GM18498 (cell line): ENCODE measurements at regions not wholly inside any gene's neighbourhood (a gene's known extent, or its start where the extent isn't known, plus 50 kb on each side); places are given as distances from the start of the nearest gene placed in this dataset.

ENCODE experiments used
- ATAC-seq: cut with Tn5 transposase; IDR thresholded peaks from one replicate; pipeline ENCODE4 v1.9.1; 2021; ENCODE audit warnings: mild to moderate bottlenecking, moderate library complexity; ENCODE audit not compliant: unreplicated experiment

DNA sequence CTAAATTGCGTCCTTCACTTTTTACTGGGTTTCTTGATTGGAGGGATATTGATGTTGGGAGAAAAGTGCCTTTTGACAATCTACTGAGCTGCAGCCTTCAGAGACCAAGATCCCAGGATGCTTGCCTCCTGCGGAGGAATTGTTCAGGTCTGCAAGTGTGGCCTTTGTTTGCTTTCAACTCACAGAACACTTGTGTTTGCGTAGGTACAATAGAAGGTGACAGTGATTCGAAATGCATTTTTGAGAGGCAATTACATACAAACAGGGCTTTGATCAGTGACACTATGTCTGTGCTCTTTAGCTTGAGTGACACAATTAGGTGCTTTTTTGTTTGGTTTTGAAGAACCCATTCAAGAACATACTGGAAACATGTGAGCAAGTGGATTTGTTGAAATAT lies 600.6 kb downstream of the QKI start:
- ATAC-seq, result no peak

DNA sequence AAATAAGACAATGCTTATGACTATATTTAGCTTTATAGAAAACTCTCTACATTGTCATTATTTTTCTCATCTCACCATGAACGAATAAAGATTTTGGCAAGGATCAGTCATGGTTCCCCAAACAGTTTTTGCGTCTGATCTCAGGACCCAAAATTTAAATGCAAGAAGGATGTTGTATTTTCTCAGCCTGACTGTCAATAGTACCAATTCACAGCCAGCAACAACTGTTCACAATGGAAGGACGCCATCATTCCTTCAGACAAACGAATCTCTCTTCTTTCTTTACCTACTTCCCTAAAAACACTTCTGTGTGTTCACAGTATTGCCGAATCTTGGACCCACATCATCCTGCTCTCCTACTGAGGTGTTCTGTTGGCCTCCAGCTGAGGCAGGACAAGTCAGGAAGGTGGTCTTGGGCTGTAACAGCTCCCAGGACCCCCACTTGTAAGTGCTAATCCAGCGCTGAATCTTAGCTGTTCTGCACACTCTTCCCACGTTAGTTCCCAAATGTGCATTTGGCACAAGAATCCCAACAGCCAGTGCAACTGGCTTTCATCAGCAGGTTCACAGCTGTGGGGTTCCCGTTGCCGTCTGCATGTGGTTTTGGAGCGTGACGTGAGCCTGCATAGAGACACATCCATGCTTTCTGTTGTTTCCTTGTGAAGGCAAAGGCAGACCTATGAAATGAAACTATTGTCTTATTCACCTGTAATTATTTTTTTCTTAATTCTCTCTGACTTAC lies 600.0 kb downstream of the QKI start:
- ATAC-seq, result no peak

DNA sequence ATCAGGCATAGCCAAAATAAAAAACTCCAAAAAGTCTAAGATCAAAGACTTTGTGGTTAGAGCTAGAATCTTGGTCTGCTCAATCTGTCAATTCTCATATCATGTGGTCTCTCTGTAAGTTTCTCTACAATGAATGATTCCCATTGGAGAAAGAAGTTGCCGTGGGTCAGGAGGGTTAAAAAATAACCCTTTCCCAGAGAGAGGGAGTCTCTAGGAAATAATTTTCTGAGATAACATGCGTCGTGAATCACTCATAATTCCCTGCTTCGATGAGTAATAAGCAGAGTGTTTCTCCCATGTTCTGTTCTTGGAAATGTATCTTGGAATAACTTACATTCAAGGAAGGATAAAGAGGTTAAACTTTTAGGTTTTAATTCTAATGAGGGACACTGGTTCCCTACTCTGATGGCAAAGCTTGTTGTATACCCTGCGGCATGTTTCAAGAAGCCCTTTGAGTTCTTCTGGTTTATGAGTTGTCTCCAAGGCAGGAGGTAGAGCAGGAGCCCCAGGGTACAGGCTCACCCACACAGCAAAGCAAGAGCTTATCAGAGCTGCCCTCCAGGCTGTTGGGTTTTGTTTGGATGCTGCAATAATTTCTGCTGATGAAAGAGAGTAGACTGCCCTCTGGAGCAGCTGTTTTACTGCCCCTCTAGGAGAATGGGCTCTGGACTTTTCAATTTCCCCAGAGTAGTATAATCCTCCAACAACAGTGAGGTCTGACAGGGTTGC lies 599.1 kb downstream of the QKI start:
- ATAC-seq, result no peak

DNA sequence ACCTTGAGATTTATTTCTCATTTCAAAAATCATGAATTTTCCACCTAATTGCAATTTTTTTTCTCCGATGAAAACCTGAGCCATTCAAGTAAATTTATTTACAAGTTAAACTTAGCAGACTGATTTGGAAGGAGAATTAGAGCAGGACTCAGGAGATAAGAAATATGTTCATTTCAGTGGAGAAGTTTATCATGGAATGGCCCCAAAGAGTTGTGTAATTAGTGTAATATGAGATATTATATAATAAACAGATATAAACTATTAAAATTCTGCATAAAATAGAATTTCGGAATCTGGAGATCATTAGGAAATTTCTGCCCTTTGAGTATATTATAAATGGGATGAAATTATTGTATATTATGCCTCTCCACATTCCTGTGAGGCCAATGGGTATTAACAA lies 596.8 kb downstream of the QKI start:
- no peak for ATAC-seq

DNA sequence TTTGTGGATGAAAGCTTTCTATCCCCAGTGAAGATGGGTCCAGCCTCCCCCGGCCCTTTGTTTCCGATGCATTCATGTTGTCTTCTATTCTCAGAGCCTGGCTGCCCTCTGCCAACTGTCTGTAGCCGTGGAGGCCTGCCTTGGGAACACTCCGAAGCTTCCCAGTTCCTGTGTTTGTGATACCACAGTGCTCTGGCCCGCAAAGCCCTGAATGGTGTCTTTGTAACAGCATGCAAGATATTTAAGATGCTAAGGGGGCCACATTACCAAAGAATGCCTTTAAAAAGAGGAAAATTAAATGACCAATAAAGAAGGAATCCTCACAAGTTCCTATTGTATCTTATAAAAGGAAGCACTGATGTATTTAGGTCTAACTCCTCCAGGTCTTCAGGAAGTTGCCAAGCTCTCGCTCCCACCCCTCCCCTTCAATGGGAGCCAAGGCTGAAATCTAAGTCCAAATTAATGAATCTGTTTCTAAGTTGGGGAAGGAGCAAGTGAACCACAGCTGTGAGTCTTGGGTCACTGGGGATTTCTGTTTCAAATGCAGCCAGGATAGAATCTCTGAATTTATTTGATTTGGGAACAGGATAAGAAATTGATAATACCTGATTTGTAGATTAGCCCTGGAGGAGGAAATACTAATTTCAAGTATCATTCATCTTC lies 596.1 kb downstream of the QKI start:
- no peak for ATAC-seq

DNA sequence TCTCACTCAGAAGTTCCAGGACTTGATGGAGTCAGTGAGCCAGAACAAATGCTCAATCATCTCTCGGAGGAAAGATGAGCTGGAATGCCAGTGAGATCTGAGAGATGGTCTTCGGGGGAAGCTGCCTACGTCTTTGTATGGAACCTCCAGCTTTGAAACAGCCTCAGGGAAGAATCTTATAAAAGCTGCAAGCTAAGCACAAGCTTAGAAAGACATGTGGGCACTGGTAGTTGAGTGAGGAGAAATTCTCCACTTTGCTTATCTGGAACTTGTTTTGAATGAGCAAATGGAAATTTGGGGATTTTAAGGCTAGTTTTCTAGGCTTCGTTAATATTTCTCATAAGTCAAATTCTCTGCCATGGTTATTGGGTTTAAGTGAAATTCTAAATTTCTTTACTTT lies 594.4 kb downstream of the QKI start:
- ATAC-seq, result no peak

DNA sequence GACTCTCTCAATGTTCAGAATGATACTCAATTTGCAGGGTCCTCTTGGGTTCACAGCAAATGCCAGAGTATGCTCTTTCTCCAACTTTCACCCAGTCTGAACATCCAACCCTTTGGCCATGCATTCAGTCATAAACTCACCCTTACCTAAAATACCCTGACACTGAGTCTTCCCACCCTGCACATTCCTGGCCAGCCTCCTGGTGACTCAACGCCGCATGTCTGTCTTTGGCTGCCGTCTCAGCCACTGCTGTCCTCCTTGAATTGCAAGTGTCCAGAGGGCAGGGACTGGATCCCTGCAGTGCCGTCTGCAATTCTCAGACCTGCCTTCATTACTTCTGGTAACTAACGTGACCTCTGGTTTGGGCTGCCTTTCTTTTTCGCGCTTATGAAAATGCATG lies 593.4 kb downstream of the QKI start:
- ATAC-seq, result no peak

DNA sequence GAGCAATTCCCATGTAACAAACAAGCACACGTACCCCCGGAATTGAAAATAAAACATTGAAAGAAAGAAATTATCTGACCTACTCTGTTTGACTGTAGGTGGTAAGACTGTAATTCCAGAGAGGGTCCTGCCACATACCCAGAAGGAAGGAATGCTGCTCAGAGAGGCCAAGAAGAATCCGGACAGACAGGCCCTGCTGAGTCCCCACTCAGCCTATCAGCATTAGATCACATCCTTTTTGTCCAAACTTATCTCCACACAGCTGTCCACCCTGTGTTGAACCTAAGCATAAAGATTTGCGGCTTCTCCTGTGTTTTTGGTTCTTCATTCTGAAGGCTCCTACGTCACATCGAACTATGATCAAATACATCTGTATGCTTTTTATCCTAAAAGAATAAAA lies 591.9 kb downstream of the QKI start:
- no peak for ATAC-seq

DNA sequence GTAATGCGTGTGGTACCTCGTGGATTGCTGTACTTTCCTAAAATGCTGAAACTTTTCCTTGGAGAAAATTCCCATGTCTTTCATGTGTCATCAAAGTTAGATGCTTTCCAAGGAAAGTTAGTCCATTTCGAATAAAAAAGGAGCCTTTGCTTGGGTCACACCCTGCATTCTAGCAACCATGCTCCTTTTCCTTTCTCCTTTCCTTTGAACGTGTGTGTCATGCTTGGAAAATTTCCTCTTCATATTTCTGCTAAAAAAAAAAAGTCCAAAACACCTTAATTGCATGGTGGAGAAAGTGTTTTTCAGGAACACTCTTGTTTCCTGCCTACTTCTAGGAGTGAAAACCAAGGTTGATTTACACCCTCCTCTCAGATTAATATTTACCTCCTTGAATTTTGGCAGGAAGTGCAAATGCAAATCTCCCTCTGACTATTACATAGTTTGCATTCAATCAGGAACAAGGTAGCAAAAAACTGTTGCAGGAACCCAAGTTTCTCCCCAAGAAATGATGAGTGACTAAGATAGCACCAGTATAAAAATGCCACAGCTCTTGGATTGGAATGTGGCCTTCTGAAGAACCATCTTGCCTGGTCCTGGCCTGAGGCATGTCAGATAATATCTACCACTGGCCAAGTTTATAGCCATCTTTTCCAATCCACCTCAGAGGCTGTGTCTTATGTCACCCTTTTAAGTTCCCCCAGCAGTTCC lies 590.6 kb downstream of the QKI start:
- ATAC-seq, result no peak

DNA sequence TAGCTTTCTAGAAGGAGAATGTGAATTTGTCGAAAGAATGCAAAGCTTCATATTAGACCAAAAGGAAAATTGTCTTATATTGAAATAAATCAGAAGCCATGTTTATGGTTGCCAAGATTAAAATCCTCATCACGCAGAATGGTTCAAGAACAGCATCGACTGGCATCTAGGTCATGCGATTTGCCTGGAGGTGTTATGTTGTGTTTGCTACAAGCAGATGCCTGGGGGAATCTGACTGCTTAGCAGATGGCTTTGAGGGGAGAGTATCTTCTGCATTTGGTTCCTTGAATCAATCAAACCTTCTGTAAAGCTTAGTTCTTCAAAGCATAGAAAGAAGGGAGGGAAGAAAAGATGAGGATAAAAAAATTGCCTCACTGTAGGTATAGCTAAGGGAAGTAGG lies 585.8 kb downstream of the QKI start:
- no peak for ATAC-seq

DNA sequence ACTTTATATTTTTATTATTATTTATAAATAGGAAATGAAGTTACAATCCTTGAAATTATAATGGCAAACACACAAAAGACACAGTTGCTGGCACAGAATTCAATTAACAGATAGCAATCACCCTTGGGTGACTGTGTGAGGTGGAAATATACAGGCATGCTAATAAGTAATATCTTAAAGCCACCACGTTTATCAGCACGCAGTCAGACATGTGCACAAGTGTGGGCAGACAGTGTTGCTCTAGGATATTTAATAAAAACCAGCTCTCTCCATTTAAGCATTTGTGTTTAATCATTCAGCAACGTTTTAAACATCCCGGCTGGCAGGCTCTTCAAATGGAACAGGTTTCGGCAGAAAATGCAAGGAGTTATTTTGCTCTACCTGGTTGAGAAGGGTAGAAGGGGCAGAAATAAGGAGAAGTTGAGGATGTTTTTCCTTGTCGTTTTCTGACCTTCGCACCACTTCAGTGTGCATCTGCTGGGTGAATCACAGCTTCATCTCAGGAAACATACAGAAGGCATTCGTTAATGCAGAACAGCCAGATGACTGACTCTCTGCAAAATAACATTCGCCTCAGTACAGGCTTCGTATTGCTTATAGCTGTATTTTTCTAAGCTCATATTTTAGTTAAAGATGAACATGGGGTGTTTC lies 585.1 kb downstream of the QKI start:
- ATAC-seq, result no peak

DNA sequence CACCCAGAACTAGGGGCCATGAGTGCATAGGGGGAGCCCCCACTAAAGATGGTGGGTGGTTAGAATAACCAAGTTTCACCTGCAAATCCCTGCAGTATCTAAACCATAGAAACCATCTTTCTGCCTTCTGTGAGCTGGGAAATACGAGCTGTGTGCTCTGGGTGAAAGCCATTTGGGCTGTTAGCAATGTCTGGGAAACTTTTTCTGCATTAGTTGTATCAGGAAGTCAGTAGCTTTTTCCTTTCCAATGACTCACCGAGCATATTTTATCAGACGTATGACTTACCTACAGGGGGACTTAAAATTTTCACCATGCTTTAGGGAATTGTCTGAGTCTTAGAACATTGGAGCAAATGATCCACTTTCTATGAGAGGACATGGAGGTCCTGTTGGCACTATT lies 584.0 kb downstream of the QKI start:
- ATAC-seq, result no peak

DNA sequence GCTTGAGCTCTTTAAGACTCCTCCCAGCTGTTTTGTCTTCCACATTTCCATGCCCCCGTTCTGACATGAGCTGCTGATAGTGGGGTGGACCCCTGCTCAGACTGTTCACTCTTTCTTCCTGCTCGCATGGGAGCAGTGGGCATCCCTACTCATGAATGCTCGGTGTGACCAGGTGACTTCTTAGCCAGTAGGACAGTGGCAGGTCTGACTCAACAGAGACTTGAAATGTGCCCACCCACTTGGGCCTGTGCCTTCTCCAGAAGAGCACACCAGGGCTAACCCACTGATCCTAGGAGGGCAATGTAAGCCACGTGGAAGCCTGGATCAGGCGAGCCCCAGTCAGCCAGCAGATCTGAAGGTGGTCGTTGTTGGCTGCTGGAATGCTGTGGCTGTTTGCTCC lies 582.0 kb downstream of the QKI start:
- ATAC-seq, result no peak

DNA sequence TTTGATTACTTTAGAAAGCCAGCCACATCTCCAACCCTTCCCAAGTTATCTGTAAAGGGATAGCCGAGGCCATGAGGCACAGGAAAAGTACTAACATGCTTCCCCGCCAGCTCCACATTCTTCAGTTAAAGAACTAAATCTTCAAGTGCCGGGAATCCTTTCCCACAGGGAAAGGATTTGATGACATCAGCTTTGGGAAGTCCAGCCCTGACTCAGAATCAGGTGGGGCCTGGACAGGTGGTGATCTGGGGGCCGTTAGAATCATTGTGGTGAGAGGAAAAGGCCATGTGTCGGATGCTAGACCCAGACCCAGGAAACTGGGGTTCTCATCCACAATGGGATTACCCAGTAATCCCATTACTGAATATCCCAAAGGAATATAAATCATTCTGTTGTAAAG lies 580.0 kb downstream of the QKI start:
- no peak for ATAC-seq

DNA sequence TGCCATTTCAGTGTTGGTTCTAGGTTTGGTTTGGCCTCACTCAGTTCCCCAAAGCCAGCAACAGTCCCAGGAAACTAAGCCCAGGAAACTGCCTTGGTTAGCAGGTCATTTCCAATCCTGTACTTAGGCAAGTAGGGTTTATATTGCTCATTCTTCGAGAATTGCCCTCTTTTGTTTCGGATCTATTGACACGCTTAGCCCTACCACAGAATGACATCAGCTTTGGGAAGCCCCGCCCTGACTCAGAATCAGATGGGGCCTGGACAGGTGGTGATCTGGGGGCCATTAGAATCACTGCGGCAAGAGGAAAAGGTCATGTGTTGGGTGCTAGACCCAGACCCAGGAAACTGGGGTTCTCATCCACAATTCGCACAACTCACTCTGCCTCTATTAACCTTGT lies 578.2 kb downstream of the QKI start:
- ATAC-seq, result no peak

DNA sequence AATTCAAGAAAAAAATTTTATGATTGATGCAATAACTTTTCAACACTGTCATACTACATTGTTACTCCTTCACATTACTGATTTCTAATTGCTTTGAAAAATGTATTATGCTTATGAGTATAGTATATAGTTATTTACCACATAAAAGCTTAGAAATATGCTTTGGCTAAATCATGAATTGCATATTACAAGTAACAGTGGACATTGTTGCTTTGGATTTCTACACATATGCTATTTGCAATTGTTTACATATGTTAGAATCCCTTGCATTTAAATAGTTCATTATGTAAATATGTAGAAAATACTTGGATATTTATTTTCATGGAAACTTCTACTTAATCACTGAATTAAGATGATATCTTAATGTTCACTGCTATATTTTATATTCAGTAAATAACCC lies 577.5 kb downstream of the QKI start:
- no peak for ATAC-seq

DNA sequence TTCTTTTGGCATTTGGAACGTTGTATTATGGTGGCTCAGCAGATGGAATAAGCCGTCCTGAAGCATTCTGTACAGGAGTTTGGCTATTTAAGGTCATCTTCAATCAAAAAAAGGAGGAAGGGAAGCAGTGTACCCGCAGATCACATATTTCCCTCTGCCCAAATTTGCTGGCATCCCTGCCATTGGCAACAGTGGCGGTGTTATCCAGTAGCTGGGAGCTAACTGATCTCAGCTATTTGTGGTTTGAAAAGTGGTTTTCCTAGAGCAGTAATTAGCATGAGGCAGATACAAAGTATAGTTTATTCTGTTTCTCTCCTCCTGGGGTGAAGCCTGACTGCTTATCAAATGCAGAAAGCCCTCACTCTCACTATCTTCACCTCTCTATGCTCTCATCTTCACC lies 576.8 kb downstream of the QKI start:
- no peak for ATAC-seq

DNA sequence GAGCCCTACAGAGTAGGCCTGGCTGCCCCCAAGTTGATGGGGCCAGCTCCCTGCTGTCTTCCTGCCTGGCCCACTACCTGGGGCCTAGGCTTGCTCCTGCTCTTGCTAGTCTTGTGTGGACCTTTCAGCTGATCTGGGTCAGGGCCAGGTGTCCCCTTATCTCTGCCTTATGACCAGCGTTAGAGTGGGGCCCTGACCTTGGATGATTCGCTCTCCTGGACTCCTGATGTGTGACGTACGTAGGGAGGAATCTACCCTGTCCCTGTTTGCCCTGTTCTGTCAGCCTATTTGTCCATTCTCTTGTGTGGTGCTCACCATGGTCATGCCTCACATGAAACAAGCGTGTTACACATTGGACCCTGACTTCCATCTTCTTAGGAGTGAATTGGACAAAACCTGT lies 571.8 kb downstream of the QKI start:
- ATAC-seq, result no peak

DNA sequence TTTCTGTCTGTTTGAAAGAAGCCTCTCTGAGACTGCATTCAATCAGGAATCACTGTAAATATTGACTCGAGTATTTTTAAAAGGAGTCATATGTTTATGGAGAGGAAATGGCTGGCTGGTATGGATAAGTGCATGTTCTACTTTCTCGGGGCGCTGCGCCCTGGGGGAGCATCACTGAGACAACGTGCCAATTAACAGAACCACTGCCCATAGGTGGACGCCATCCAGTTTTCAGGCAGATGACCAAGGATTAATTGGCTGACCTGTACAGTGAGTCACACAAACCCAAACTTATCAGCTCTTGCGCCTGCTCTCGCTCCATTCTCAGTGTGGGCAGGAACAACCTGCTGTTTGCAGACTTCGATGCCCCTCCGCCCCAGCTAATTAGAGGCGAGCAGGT lies 571.2 kb downstream of the QKI start:
- no peak for ATAC-seq

DNA sequence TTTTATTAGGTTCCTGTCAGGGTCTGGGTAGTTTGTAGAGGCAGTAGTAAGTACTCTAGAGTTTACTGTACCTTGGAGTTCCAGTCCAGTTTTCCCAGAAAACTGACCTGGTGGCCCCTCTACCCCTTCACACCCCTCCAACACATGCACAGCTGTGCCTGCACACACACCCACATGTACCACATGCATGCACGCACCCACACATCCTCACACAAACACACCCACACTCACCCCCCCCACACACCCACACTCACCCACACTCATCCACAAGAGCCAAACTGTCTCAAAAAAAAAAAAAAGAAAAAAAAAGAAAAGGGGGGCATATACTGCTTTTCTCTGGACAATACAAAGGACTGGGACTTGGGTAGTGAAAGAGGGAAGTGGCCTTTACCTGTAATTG lies 570.5 kb downstream of the QKI start:
- no peak for ATAC-seq
